ENCODE measurements at regions not wholly inside any gene's neighbourhood (a gene's known extent, or its start where the extent isn't known, plus 50 kb on each side); places are given as distances from the start of the nearest gene placed in this dataset.
"Not testable (repeated sequence)": the region's sequence is repeated elsewhere in the genome, so short reads cannot be mapped to it uniquely, and the experiment has no call there.

GRCh38 chr6:2327591-2327990 is 82.2 kb upstream of the GMDS start:
- FAIRE-seq, result no peak
- DNase-seq (ENCODE audit: insufficient read length, low spot score), result no peak

- FAIRE-seq (no peak), DNase-seq (ENCODE audit: insufficient read length, low spot score) (no peak)
Measured at GRCh38 chr6:2324166-2324953, 79.0 kb upstream of the GMDS start.

GRCh38 chr6:2317498-2317897 is 72.1 kb upstream of the GMDS start:
- not testable (repeated sequence) for DNase-seq (ENCODE audit: insufficient read length, low spot score); FAIRE-seq

GRCh38 chr6:2314641-2315040 is 69.2 kb upstream of the GMDS start:
- DNase-seq (ENCODE audit: insufficient read length, low spot score) (no peak), FAIRE-seq (no peak)

GRCh38 chr6:2310042-2310441 is 64.6 kb upstream of the GMDS start:
- DNase-seq (ENCODE audit: insufficient read length, low spot score), result no peak
- no peak for FAIRE-seq

GRCh38 chr6:2309122-2309521 is 63.7 kb upstream of the GMDS start:
- no peak for DNase-seq (ENCODE audit: insufficient read length, low spot score)
- FAIRE-seq, result no peak

- no peak for DNase-seq (ENCODE audit: insufficient read length, low spot score)
- FAIRE-seq, result no peak
Measured at GRCh38 chr6:2307799-2308198, 62.4 kb upstream of the GMDS start.

GRCh38 chr6:2305951-2306350 is 60.5 kb upstream of the GMDS start:
- FAIRE-seq (no peak), DNase-seq (ENCODE audit: insufficient read length, low spot score) (no peak)

- DNase-seq (ENCODE audit: insufficient read length, low spot score); FAIRE-seq: not testable (repeated sequence)
Measured at GRCh38 chr6:2302482-2302881, 57.1 kb upstream of the GMDS start.

GRCh38 chr6:2296781-2297180 is 51.4 kb upstream of the GMDS start:
- FAIRE-seq (no peak), DNase-seq (ENCODE audit: insufficient read length, low spot score) (no peak)

All from GM19239 (cell line).